Neural cell (in vitro differentiated cells): ENCODE measurements at regions not wholly inside any gene's neighbourhood (a gene's known extent, or its start where the extent isn't known, plus 50 kb on each side); places are given as distances from the start of the nearest gene placed in this dataset.
"Not testable (repeated sequence)": the region's sequence is repeated elsewhere in the genome, so short reads cannot be mapped to it uniquely, and the experiment has no call there.

Source experiments
- H2AFZ ChIP-seq: fragments of 200-600, 300-800 bp; sonication (generic), shearing (Covaris generic); 2 replicates; pipeline ENCODE4 v1.6.0; 2014; ENCODE audit warnings: low read depth, mild to moderate bottlenecking, antibody characterized with exemption, low read length, moderate library complexity
- H3F3A ChIP-seq: fragments of 200-600 bp; shearing (Covaris generic); 2 replicates; pipeline ENCODE4 v1.6.1; 2016; ENCODE audit warnings: mild to moderate bottlenecking, moderate library complexity, mixed read lengths, antibody characterized with exemption, low read length; ENCODE audit not compliant: insufficient read depth, poor library complexity, severe bottlenecking
- H3K27ac ChIP-seq: fragments of 200-600, 300-800 bp; sonication (generic), shearing (Covaris generic); 2 replicates; pipeline ENCODE4 v1.5.1; 2014; ENCODE audit warnings: mild to moderate bottlenecking, low read length, moderate library complexity
- H3K27me3 ChIP-seq: fragments of 300-800, 200-600 bp; sonication (generic), shearing (Covaris generic); 2 replicates; pipeline ENCODE4 v1.6.0; 2014; ENCODE audit warnings: mild to moderate bottlenecking, low read depth, low read length, moderate library complexity; ENCODE audit not compliant: insufficient read depth
- H3K36me3 ChIP-seq: fragments of 300-800, 200-600 bp; sonication (generic), shearing (Covaris generic); 2 replicates; pipeline ENCODE4 v1.5.1; 2014; ENCODE audit warnings: mild to moderate bottlenecking, antibody characterized with exemption, low read length, moderate library complexity; ENCODE audit not compliant: insufficient read depth
- H3K4me2 ChIP-seq: fragments of 300-800, 200-600 bp; sonication (generic), shearing (Covaris generic); 2 replicates; pipeline ENCODE4 v1.6.0; 2014; ENCODE audit warnings: mild to moderate bottlenecking, low read length
- H3K4me3 ChIP-seq: fragments of 300-800, 200-600 bp; sonication (generic), shearing (Covaris generic); 2 replicates; pipeline ENCODE4 v1.5.1; 2014; ENCODE audit warnings: mild to moderate bottlenecking, low read length, moderate library complexity
- H3K79me2 ChIP-seq: fragments of 200-600 bp; shearing (Covaris generic); replicated peaks from 2 replicates; pipeline ENCODE4 v1.6.0; 2014; ENCODE audit warnings: mild to moderate bottlenecking, low read length, moderate library complexity; ENCODE audit not compliant: insufficient read depth
- H3K9ac ChIP-seq: fragments of 300-800, 200-600 bp; sonication (generic), shearing (Covaris generic); 2 replicates; pipeline ENCODE4 v1.6.1; 2016; ENCODE audit warnings: mild to moderate bottlenecking, low read length, mixed read lengths
- H3K9me2 ChIP-seq: fragments of 200-600 bp; shearing (Covaris generic); 2 replicates; pipeline ENCODE4 v1.6.1; 2016; ENCODE audit warnings: mild to moderate bottlenecking, low read length, mixed read lengths; ENCODE audit not compliant: insufficient read depth
- H3K9me3 ChIP-seq: fragments of 200-600, 300-800 bp; sonication (generic), shearing (Covaris generic); 2 replicates; pipeline ENCODE4 v1.6.1; 2016; ENCODE audit warnings: mild to moderate bottlenecking, mixed run types, low read length, moderate library complexity, mixed read lengths
- H4K20me1 ChIP-seq: fragments of 200-600 bp; shearing (Covaris generic); 2 replicates; pipeline ENCODE4 v1.6.1; 2016; ENCODE audit warnings: mild to moderate bottlenecking, mixed run types; ENCODE audit not compliant: insufficient read depth
- CTCF ChIP-seq: fragments of 450-650 bp; IDR thresholded peaks from 2 replicates; pipeline ENCODE4 v1.5.1; 2014; ENCODE audit warnings: antibody characterized with exemption, mild to moderate bottlenecking, moderate library complexity; ENCODE audit not compliant: poor library complexity, severe bottlenecking
- EP300 ChIP-seq: fragments of 450-650 bp; conservative IDR thresholded peaks from 2 replicates; pipeline ENCODE4 v1.6.1; 2014; ENCODE audit warnings: antibody characterized with exemption, mild to moderate bottlenecking, moderate library complexity; ENCODE audit not compliant: poor library complexity, severe bottlenecking
- EZH2 ChIP-seq: fragments of 200-600, 300-800 bp; shearing (Covaris generic), sonication (generic); IDR thresholded peaks from 2 replicates; pipeline ENCODE4 v1.6.1; 2014; ENCODE audit warnings: antibody characterized with exemption, low read length, borderline replicate concordance, mild to moderate bottlenecking; ENCODE audit not compliant: insufficient read depth, poor library complexity, severe bottlenecking
- MXI1 ChIP-seq: fragments of 450-650 bp; conservative IDR thresholded peaks from 2 replicates; pipeline ENCODE4 v1.6.1; 2014; ENCODE audit warnings: antibody characterized with exemption, mild to moderate bottlenecking; ENCODE audit not compliant: poor library complexity, severe bottlenecking
- POLR2AphosphoS5 ChIP-seq: IDR thresholded peaks from 2 replicates; pipeline ENCODE4 v1.6.1; 2012
- RAD21 ChIP-seq: fragments of 450-650 bp; conservative IDR thresholded peaks from 2 replicates; pipeline ENCODE4 v1.6.1; 2014; ENCODE audit warnings: antibody characterized with exemption, mild to moderate bottlenecking, moderate library complexity
- REST ChIP-seq: IDR thresholded peaks from 2 replicates; pipeline ENCODE4 v1.6.1; 2012; ENCODE audit warnings: borderline replicate concordance
- SMC3 ChIP-seq: fragments of 450-650 bp; conservative IDR thresholded peaks from 2 replicates; pipeline ENCODE4 v1.6.1; 2014; ENCODE audit warnings: antibody characterized with exemption, mild to moderate bottlenecking, moderate library complexity; ENCODE audit not compliant: poor library complexity
- TAF1 ChIP-seq: IDR thresholded peaks from 2 replicates; pipeline ENCODE4 v1.6.1; 2012; ENCODE audit warnings: low read depth

GRCh38 chr3:75237477-75237876 lies 426.7 kb upstream of the FRG2C start:
- no peak overlapping the region for H3K9ac ChIP-seq
- H3K9me3 ChIP-seq, result no peaks in the 10 kb centered on the region
- no peak overlapping the region for H3K4me2 ChIP-seq
- no peaks in the 10 kb centered on the region for H3F3A ChIP-seq
- no peaks in the 10 kb centered on the region for H4K20me1 ChIP-seq
- no peak overlapping the region for H2AFZ ChIP-seq
- TF ChIP-seq EZH2 (no peak), REST (no peak), POLR2AphosphoS5 (no peak), EP300 (no peak), CTCF (no peak), SMC3 (no peak), RAD21 (no peak), TAF1 (no peak), MXI1 (no peak)
- no peaks in the 10 kb centered on the region for H3K36me3 ChIP-seq
- H3K4me3 ChIP-seq, result no peak overlapping the region
- H3K9me2 ChIP-seq, result no peaks in the 10 kb centered on the region
- no peaks in the 10 kb centered on the region for H3K27me3 ChIP-seq
- no peaks in the 10 kb centered on the region for H3K79me2 ChIP-seq
- H3K27ac ChIP-seq, result no peak overlapping the region

GRCh38 chr3:75241226-75241962 lies 422.7 kb upstream of the FRG2C start:
- H3K36me3 ChIP-seq, H3K4me3 ChIP-seq, H3K9ac ChIP-seq, H4K20me1 ChIP-seq, H3K27ac ChIP-seq, H3F3A ChIP-seq, H3K79me2 ChIP-seq, H2AFZ ChIP-seq, H3K4me2 ChIP-seq, H3K9me2 ChIP-seq, H3K9me3 ChIP-seq, H3K27me3 ChIP-seq: not testable (repeated sequence)
